ENCODE measurements at regions not wholly inside any gene's neighbourhood (a gene's known extent, or its start where the extent isn't known, plus 50 kb on each side); places are given as distances from the start of the nearest gene placed in this dataset.

DNA sequence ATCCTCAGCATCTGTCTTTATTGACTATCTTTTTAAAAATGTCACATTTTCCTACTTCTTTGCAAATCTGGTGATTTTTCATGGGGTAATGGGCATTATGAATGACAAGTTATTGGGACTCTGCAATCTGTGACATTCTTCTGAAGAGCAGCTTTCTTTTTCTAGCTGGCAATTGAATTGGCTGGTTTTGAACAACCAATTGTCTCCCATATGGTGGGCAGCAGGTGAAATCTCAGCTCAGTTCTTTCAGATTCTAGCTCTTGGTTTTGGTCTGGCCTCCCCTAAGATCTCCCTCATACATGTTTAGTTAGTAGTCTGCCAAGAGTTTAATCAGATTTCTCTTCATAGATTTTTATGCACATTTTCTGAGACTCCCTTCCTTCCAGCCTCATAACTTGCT, 107.9 kb upstream of the EPB41L3 start:
- TF ChIP-seq, protein P1, sequence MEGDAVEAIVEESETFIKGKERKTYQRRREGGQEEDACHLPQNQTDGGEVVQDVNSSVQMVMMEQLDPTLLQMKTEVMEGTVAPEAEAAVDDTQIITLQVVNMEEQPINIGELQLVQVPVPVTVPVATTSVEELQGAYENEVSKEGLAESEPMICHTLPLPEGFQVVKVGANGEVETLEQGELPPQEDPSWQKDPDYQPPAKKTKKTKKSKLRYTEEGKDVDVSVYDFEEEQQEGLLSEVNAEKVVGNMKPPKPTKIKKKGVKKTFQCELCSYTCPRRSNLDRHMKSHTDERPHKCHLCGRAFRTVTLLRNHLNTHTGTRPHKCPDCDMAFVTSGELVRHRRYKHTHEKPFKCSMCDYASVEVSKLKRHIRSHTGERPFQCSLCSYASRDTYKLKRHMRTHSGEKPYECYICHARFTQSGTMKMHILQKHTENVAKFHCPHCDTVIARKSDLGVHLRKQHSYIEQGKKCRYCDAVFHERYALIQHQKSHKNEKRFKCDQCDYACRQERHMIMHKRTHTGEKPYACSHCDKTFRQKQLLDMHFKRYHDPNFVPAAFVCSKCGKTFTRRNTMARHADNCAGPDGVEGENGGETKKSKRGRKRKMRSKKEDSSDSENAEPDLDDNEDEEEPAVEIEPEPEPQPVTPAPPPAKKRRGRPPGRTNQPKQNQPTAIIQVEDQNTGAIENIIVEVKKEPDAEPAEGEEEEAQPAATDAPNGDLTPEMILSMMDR (IDR thresholded peaks at IDR 0.05) = no peak
- TF ChIP-seq POLR2A (IDR thresholded peaks at IDR 0.05; ENCODE audit: low read depth) (no peak), POLR2AphosphoS5 (IDR thresholded peaks at IDR 0.05) (no peak)

Data from esophagus muscularis mucosa (tissue), 3 donors.